Body of pancreas (tissue), 4 donors: ENCODE measurements at regions not wholly inside any gene's neighbourhood (a gene's known extent, or its start where the extent isn't known, plus 50 kb on each side); places are given as distances from the start of the nearest gene placed in this dataset.

Source experiments
- CTCF ChIP-seq, 7 experiments: fragments of 450-650 bp in 4 of 7; fragments of 200-600 bp in 3 of 7; sonication (generic) in 3 of 7; IDR thresholded peaks; one replicate each; pipeline ENCODE4 v1.5.1; 2016 to 2019; ENCODE audit warnings: antibody characterized with exemption in 7 of 7
- POLR2A ChIP-seq, 3 donors: fragments of 450-650 bp; IDR thresholded peaks; one replicate each; pipeline ENCODE4 v1.6.1; 2016; ENCODE audit warnings: antibody characterized with exemption in 3 of 3, mild to moderate bottlenecking in 2 of 3

GRCh38 chr5:124644138-124644537, 102.3 kb downstream of the ZNF608 start:
- TF ChIP-seq CTCF (IDR thresholded peaks at IDR 0.05) (no peak), POLR2A (IDR thresholded peaks at IDR 0.05) (no peak)
